Body of pancreas (tissue), 4 donors: ENCODE measurements at regions not wholly inside any gene's neighbourhood (a gene's known extent, or its start where the extent isn't known, plus 50 kb on each side); places are given as distances from the start of the nearest gene placed in this dataset.

Experiments
- CTCF ChIP-seq, 7 experiments: fragments of 450-650 bp in 4 of 7; fragments of 200-600 bp in 3 of 7; sonication (generic) in 3 of 7; IDR thresholded peaks; one replicate each; pipeline ENCODE4 v1.5.1; 2016 to 2019; ENCODE audit warnings: antibody characterized with exemption in 7 of 7
- POLR2A ChIP-seq, 3 donors: fragments of 450-650 bp; IDR thresholded peaks; one replicate each; pipeline ENCODE4 v1.6.1; 2016; ENCODE audit warnings: antibody characterized with exemption in 3 of 3, mild to moderate bottlenecking in 2 of 3

GRCh38 chr2:139835101-139835500, 1054.9 kb upstream of the NXPH2 start:
- TF ChIP-seq CTCF (IDR thresholded peaks at IDR 0.05) = no peak
- TF ChIP-seq POLR2A (IDR thresholded peaks at IDR 0.05) = no peak
